H1 (cell line): ENCODE measurements at regions not wholly inside any gene's neighbourhood (a gene's known extent, or its start where the extent isn't known, plus 50 kb on each side); places are given as distances from the start of the nearest gene placed in this dataset.
"Not testable (repeated sequence)": the region's sequence is repeated elsewhere in the genome, so short reads cannot be mapped to it uniquely, and the experiment has no call there.

ENCODE experiments used
- CTCF ChIA-PET: fragments of 300-600 bp; sonication (Branson Sonifier 250); formaldehyde crosslinking; loops from one replicate; lab custom pipeline; 2021; ENCODE audit not compliant: partially characterized antibody; lab: Charles Lee
- POLR2A ChIA-PET: fragments of 300-600 bp; sonication (Branson Sonifier 250); formaldehyde crosslinking; loops from one replicate; lab custom pipeline; 2021; ENCODE audit warnings: inconsistent platforms; ENCODE audit not compliant: partially characterized antibody; lab: Charles Lee
- DNase-seq, 2 experiments: peaks; one replicate each; pipeline versions ENCODE4 v3.0.0 to v3.0.0-alpha.2; 2010 to 2022; ENCODE audit warnings: low spot score in 2 of 2, low read depth in 1 of 2, mixed read lengths in 1 of 2
- FAIRE-seq: peaks from 2 replicates; lab custom pipeline; 2011; peaks lifted over from hg19 to GRCh38; lab: Jason Lieb, UNC
- H2AFZ ChIP-seq: 2 replicates; pipeline ENCODE4 v1.8.1; 2012; ENCODE audit warnings: low read length, inconsistent platforms
- H2AK5ac ChIP-seq: 2 replicates; pipeline ENCODE4 v1.6.1; 2013; ENCODE audit warnings: low read depth, low read length
- H2BK120ac ChIP-seq: replicated peaks from 2 replicates; pipeline ENCODE3; 2013; ENCODE audit warnings: low read depth, low read length, inconsistent platforms
- H2BK12ac ChIP-seq: 2 replicates; pipeline ENCODE4 v1.6.1; 2013; ENCODE audit warnings: low read depth, low read length
- H2BK15ac ChIP-seq: 2 replicates; pipeline ENCODE4 v1.6.1; 2013; ENCODE audit warnings: low read length
- H2BK20ac ChIP-seq: 2 replicates; pipeline ENCODE4 v1.6.1; 2013; ENCODE audit warnings: low read length
- H2BK5ac ChIP-seq: 2 replicates; pipeline ENCODE4 v1.6.1; 2013; ENCODE audit warnings: low read depth, low read length
- H3K14ac ChIP-seq: 2 replicates; pipeline ENCODE4 v1.6.1; 2013; ENCODE audit warnings: inconsistent platforms; ENCODE audit not compliant: insufficient read length
- H3K18ac ChIP-seq: 2 replicates; pipeline ENCODE4 v1.6.1; 2013; ENCODE audit warnings: low read length; ENCODE audit errors: extremely low read depth
- H3K23ac ChIP-seq: 2 replicates; pipeline ENCODE4 v1.6.1; 2013; ENCODE audit warnings: inconsistent platforms; ENCODE audit not compliant: insufficient read length
- H3K23me2 ChIP-seq: 2 replicates; pipeline ENCODE4 v1.6.1; 2013; ENCODE audit warnings: low read depth, low read length
- H3K27ac ChIP-seq: 2 replicates; pipeline ENCODE4 v1.6.1; 2011; ENCODE audit warnings: low read depth, low read length, inconsistent platforms
- H3K27me3 ChIP-seq, 4 experiments: replicated peaks in 1 of 4; 1 replicate in 1 of 4; 2 replicates in 3 of 4; pipeline versions ENCODE4 v1.6.1 to v1.8.1; 2011 to 2013; ENCODE audit warnings: low read length in 3 of 4, mild to moderate bottlenecking in 3 of 4, inconsistent platforms in 2 of 4, mixed read lengths in 2 of 4, moderate library complexity in 1 of 4; ENCODE audit not compliant: control insufficient read depth in 3 of 4, insufficient read depth in 3 of 4; ENCODE audit errors: extremely low read depth in 1 of 4
- H3K36me3 ChIP-seq, 4 experiments: 2 replicates each; pipeline versions ENCODE4 v1.6.1 to v1.8.1; 2011 to 2013; ENCODE audit warnings: mild to moderate bottlenecking in 4 of 4, low read length in 3 of 4, moderate library complexity in 2 of 4, control low read depth in 1 of 4, inconsistent platforms in 1 of 4; ENCODE audit not compliant: insufficient read depth in 4 of 4, control insufficient read depth in 2 of 4
- H3K4ac ChIP-seq: replicated peaks from 2 replicates; pipeline ENCODE3; 2013; ENCODE audit warnings: low read length, low read depth, mixed read lengths, inconsistent platforms; ENCODE audit not compliant: insufficient read length
- H3K4me1 ChIP-seq, 4 experiments: replicated peaks in 1 of 4; 1 replicate in 1 of 4; 2 replicates in 3 of 4; pipeline versions ENCODE4 v1.6.1 to v1.8.1; 2011 to 2013; ENCODE audit warnings: low read length in 3 of 4, inconsistent platforms in 2 of 4, mixed read lengths in 1 of 4; ENCODE audit not compliant: insufficient read depth in 4 of 4, control insufficient read depth in 3 of 4
- H3K4me2 ChIP-seq, 2 experiments: 2 replicates each; pipeline versions ENCODE4 v1.6.1 to v1.8.1; 2011 to 2013; ENCODE audit warnings: low read depth in 2 of 2, low read length in 2 of 2, control low read depth in 1 of 2, inconsistent platforms in 1 of 2, mild to moderate bottlenecking in 1 of 2; ENCODE audit not compliant: insufficient read depth in 1 of 2
- H3K4me3 ChIP-seq, 4 experiments: fragments of 200-600, 300-600 bp in 1 of 4; sonication (generic), shearing (Covaris generic), sonication (Bioruptor Twin) in 1 of 4; 2 replicates each; pipeline versions ENCODE4 v1.5.1 to v1.8.1; 2011 to 2016; ENCODE audit warnings: low read length in 4 of 4, low read depth in 3 of 4, control low read depth in 2 of 4, inconsistent platforms in 2 of 4, mild to moderate bottlenecking in 2 of 4, mixed read lengths in 1 of 4, moderate library complexity in 1 of 4; ENCODE audit not compliant: insufficient read depth in 2 of 4; ENCODE audit errors: extremely low read depth in 1 of 4
- H3K56ac ChIP-seq: replicated peaks from 2 replicates; pipeline ENCODE3; 2013; ENCODE audit warnings: low read depth, mild to moderate bottlenecking, mixed read lengths, low read length, inconsistent platforms; ENCODE audit not compliant: insufficient read length
- H3K79me1 ChIP-seq: 2 replicates; pipeline ENCODE4 v1.6.1; 2013; ENCODE audit warnings: low read depth, low read length, control low read depth
- H3K79me2 ChIP-seq, 2 experiments: 2 replicates each; pipeline versions ENCODE4 v1.6.1 to v1.8.1; 2012 to 2013; ENCODE audit warnings: low read length in 2 of 2, mild to moderate bottlenecking in 2 of 2, inconsistent platforms in 1 of 2; ENCODE audit not compliant: insufficient read depth in 2 of 2, control insufficient read depth in 1 of 2
- H3K9ac ChIP-seq, 4 experiments: replicated peaks in 1 of 4; 1 replicate in 1 of 4; 2 replicates in 3 of 4; pipeline versions ENCODE4 v1.6.1 to v1.8.1; 2011 to 2013; ENCODE audit warnings: low read depth in 3 of 4, low read length in 3 of 4, control low read depth in 2 of 4, mild to moderate bottlenecking in 2 of 4, moderate library complexity in 2 of 4, inconsistent platforms in 1 of 4; ENCODE audit errors: extremely low read depth in 1 of 4
- H3K9me3 ChIP-seq, 2 experiments: 2 replicates each; pipeline versions ENCODE4 v1.6.1 to v1.8.1; 2012 to 2013; ENCODE audit warnings: mild to moderate bottlenecking in 2 of 2, moderate library complexity in 2 of 2, control low read depth in 1 of 2, inconsistent platforms in 1 of 2, low read depth in 1 of 2, low read length in 1 of 2, mixed read lengths in 1 of 2; ENCODE audit not compliant: insufficient read depth in 2 of 2
- H4K20me1 ChIP-seq, 2 experiments: replicated peaks in 1 of 2; 2 replicates each; pipeline versions ENCODE3 to v1.8.1; 2011 to 2013; ENCODE audit warnings: inconsistent platforms in 2 of 2, low read length in 2 of 2, mild to moderate bottlenecking in 1 of 2; ENCODE audit not compliant: insufficient read depth in 2 of 2, control insufficient read depth in 1 of 2
- H4K5ac ChIP-seq: 2 replicates; pipeline ENCODE4 v1.6.1; 2013; ENCODE audit warnings: low read length, low read depth, mixed read lengths, inconsistent platforms; ENCODE audit not compliant: insufficient read length
- H4K8ac ChIP-seq: 2 replicates; pipeline ENCODE4 v1.8.0; 2013; ENCODE audit warnings: mild to moderate bottlenecking, moderate library complexity, low read length, inconsistent platforms; ENCODE audit not compliant: insufficient read depth; ENCODE audit errors: extremely low read depth
- H4K91ac ChIP-seq: replicated peaks from 2 replicates; pipeline ENCODE3; 2013; ENCODE audit warnings: low read length, mixed read lengths, inconsistent platforms; ENCODE audit not compliant: insufficient read length
- WGBS, 2 experiments: shearing (Covaris generic) in 1 of 2; methylation state at CpG; one replicate each; pipeline versions ENCODE4 v1.1.6 to v1.1.7; 2013 to 2015; ENCODE audit warnings: low lambda C conversion rate in 2 of 2, mixed read lengths in 2 of 2, inconsistent platforms in 1 of 2, low coverage in 1 of 2, missing lambda C conversion rate in 1 of 2; ENCODE audit not compliant: insufficient replicate concordance in 2 of 2, insufficient coverage in 1 of 2, insufficient read length in 1 of 2; ENCODE audit errors: extremely low coverage in 1 of 2, missing lambda C conversion rate in 1 of 2; 5-methylcytosine and 5-hydroxymethylcytosine counted together

- not testable (repeated sequence) for H4K20me1 ChIP-seq, H3K18ac ChIP-seq, H3K56ac ChIP-seq, H3K9me3 ChIP-seq, H3K4me1 ChIP-seq, H2BK20ac ChIP-seq, H2BK120ac ChIP-seq, H4K8ac ChIP-seq, H3K4me2 ChIP-seq, H3K36me3 ChIP-seq, H3K9ac ChIP-seq, H2AFZ ChIP-seq, H4K91ac ChIP-seq, H2AK5ac ChIP-seq, H3K23ac ChIP-seq, H2BK5ac ChIP-seq, FAIRE-seq, H3K4ac ChIP-seq, H2BK15ac ChIP-seq, H3K79me2 ChIP-seq, H4K5ac ChIP-seq, H3K27ac ChIP-seq, H3K14ac ChIP-seq, H2BK12ac ChIP-seq, H3K23me2 ChIP-seq, DNase-seq, H3K4me3 ChIP-seq, H3K27me3 ChIP-seq, H3K79me1 ChIP-seq
- ChIA-PET CTCF (interaction anchor here (1.2 kb wide), 1 partner anchor 22 kb away, joined by 3 read pairs; no protein-coding TSS in a partner anchor), POLR2A (interaction anchor here (0.6 kb wide), 1 partner anchor 345 kb away, joined by 3 read pairs; no protein-coding TSS in a partner anchor)
- WGBS, 2 experiments: 82% methylated on average over 3 of the region's 3 CpGs; no CpG with 5 or more reads in 1 of the 2 experiments
Observed at GRCh38 chr17:30675777-30676492, 148.6 kb downstream of the CRLF3 start.
